ENCODE measurements at regions not wholly inside any gene's neighbourhood (a gene's known extent, or its start where the extent isn't known, plus 50 kb on each side); places are given as distances from the start of the nearest gene placed in this dataset.

DNA sequence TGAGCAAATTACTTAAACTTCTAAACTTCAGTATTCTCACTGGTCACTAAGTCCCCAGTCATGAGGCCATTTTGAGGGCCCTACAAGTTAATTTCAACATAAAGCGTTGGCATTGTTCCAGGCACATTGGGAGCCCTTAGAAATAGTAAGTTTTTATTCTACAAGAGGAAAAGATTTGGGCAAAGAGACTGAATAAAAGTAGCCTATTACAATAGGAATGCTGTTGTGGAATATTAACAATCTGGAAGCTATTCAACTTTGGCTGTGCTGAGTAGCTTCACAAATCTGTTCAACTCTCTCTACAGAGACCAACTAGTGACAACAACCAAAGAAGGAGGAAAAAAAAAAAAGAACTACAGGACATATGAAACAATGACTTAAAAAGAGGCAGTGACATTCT lies 1287.5 kb upstream of the NXPH2 start:
- H3K27ac Mint-ChIP-seq = no peak overlapping the region
- POLR2A ChIA-PET = no interaction called here
- Histone ChIP-seq H3K4me3 (ENCODE audit: control extremely low read depth in 1 of 5, extremely low read depth in 1 of 5, insufficient read depth in 1 of 5, low read depth in 2 of 5, low read length in 4 of 5) (no peak overlapping the region), H3K36me3 (replicated peaks in 1 of 2; ENCODE audit: control extremely low read depth in 1 of 2, control insufficient read depth in 1 of 2, extremely low read depth in 1 of 2, insufficient read depth in 2 of 2, low read length in 1 of 2) (no peaks in the 10 kb centered on the region), H4K20me1 (ENCODE audit: control insufficient read depth, insufficient read depth, low read length, poor library complexity, severe bottlenecking) (no peaks in the 10 kb centered on the region), H3K9me3 (ENCODE audit: control extremely low read depth in 1 of 3, control insufficient read depth in 2 of 3, insufficient read depth in 1 of 3, low read length in 2 of 3) (no peaks in the 10 kb centered on the region), H3K4me1 (ENCODE audit: control insufficient read depth in 2 of 2, insufficient read depth in 2 of 2, low read length in 2 of 2) (no peaks in the 10 kb centered on the region), H3K9ac (ENCODE audit: low read length) (no peak overlapping the region), H3K27me3 (replicated peaks in 1 of 4; ENCODE audit: control extremely low read depth in 1 of 4, control insufficient read depth in 3 of 4, insufficient read depth in 4 of 4, low read length in 3 of 4) (no peaks in the 10 kb centered on the region), H3K27ac (ENCODE audit: low read length in 2 of 2) (no peak overlapping the region), H2AFZ (ENCODE audit: insufficient read depth, low read depth, low read length, poor library complexity, severe bottlenecking) (no peak overlapping the region), H3K79me2 (ENCODE audit: control insufficient read depth, insufficient read depth, low read length) (no peaks in the 10 kb centered on the region), H3K4me2 (replicated peaks; ENCODE audit: low read depth, low read length, poor library complexity, severe bottlenecking) (no peak overlapping the region)
- no peaks in the 10 kb centered on the region for H3K27me3 Mint-ChIP-seq
- ATAC-seq (ENCODE audit: low read depth) (no peak), DNase-seq (no peak)
- intact Hi-C loops (cut with micrococcal nuclease) = no loop called here
- no peaks in the 10 kb centered on the region for H3K4me1 Mint-ChIP-seq
- CTCF ChIA-PET = no interaction called here
- TF ChIP-seq, protein P1, sequence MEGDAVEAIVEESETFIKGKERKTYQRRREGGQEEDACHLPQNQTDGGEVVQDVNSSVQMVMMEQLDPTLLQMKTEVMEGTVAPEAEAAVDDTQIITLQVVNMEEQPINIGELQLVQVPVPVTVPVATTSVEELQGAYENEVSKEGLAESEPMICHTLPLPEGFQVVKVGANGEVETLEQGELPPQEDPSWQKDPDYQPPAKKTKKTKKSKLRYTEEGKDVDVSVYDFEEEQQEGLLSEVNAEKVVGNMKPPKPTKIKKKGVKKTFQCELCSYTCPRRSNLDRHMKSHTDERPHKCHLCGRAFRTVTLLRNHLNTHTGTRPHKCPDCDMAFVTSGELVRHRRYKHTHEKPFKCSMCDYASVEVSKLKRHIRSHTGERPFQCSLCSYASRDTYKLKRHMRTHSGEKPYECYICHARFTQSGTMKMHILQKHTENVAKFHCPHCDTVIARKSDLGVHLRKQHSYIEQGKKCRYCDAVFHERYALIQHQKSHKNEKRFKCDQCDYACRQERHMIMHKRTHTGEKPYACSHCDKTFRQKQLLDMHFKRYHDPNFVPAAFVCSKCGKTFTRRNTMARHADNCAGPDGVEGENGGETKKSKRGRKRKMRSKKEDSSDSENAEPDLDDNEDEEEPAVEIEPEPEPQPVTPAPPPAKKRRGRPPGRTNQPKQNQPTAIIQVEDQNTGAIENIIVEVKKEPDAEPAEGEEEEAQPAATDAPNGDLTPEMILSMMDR (IDR thresholded peaks at IDR 0.05) = no peak
- TF ChIP-seq EZH2 (IDR thresholded peaks at IDR 0.05; ENCODE audit: borderline replicate concordance, insufficient read depth, low read depth, low read length, poor library complexity, severe bottlenecking) = no peak
- H3K4me3 Mint-ChIP-seq = no peak overlapping the region
- no peaks in the 10 kb centered on the region for H3K9me3 Mint-ChIP-seq (ENCODE audit: insufficient read depth)
- WGBS (ENCODE audit: insufficient coverage) = no CpG with 5 or more reads among the region's 1 CpG

DNA sequence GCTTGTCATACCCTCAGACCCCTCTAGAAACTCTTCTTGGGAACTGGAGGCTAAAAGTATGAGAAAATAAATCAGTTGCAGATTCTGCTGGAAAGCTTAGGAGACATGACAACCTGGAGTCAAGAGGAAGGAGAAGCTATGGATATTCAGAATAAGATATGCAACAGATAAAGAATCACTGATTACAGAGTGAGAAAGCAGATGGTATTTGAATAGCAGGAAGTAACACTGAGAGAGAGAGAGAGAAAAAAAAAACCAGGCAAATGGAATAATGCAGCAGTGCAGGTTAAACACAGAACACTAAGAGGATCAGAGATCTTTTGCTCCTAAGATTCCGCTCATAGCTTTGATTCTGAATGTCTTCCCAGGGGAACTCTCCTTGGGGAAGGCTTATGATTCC lies 1284.1 kb upstream of the NXPH2 start:
- intact Hi-C loops (cut with micrococcal nuclease) = no loop called here
- CTCF ChIA-PET = no interaction called here
- Histone ChIP-seq H3K4me1 (ENCODE audit: control insufficient read depth in 2 of 2, insufficient read depth in 2 of 2, low read length in 2 of 2) (no peaks in the 10 kb centered on the region), H3K9me3 (ENCODE audit: control extremely low read depth in 1 of 3, control insufficient read depth in 2 of 3, insufficient read depth in 1 of 3, low read length in 2 of 3) (no peaks in the 10 kb centered on the region), H3K36me3 (replicated peaks in 1 of 2; ENCODE audit: control extremely low read depth in 1 of 2, control insufficient read depth in 1 of 2, extremely low read depth in 1 of 2, insufficient read depth in 2 of 2, low read length in 1 of 2) (no peaks in the 10 kb centered on the region), H4K20me1 (ENCODE audit: control insufficient read depth, insufficient read depth, low read length, poor library complexity, severe bottlenecking) (no peaks in the 10 kb centered on the region), H3K27ac (ENCODE audit: low read length in 2 of 2) (no peak overlapping the region), H2AFZ (ENCODE audit: insufficient read depth, low read depth, low read length, poor library complexity, severe bottlenecking) (no peak overlapping the region), H3K27me3 (replicated peaks in 1 of 4; ENCODE audit: control extremely low read depth in 1 of 4, control insufficient read depth in 3 of 4, insufficient read depth in 4 of 4, low read length in 3 of 4) (no peaks in the 10 kb centered on the region), H3K79me2 (ENCODE audit: control insufficient read depth, insufficient read depth, low read length) (no peaks in the 10 kb centered on the region), H3K4me3 (ENCODE audit: control extremely low read depth in 1 of 5, extremely low read depth in 1 of 5, insufficient read depth in 1 of 5, low read depth in 2 of 5, low read length in 4 of 5) (no peak overlapping the region), H3K4me2 (replicated peaks; ENCODE audit: low read depth, low read length, poor library complexity, severe bottlenecking) (no peak overlapping the region), H3K9ac (ENCODE audit: low read length) (no peak overlapping the region)
- 100% methylated on average over 1 of the region's 1 CpG for WGBS (ENCODE audit: insufficient coverage)
- no peaks in the 10 kb centered on the region for H3K27me3 Mint-ChIP-seq
- H3K4me1 Mint-ChIP-seq = no peaks in the 10 kb centered on the region
- no peaks in the 10 kb centered on the region for H3K9me3 Mint-ChIP-seq (ENCODE audit: insufficient read depth)
- ATAC-seq (ENCODE audit: low read depth) = no peak
- no peak overlapping the region for H3K27ac Mint-ChIP-seq
- no peak for DNase-seq
- TF ChIP-seq, protein P1 (IDR thresholded peaks at IDR 0.05) = no peak
- TF ChIP-seq EZH2 (IDR thresholded peaks at IDR 0.05; ENCODE audit: borderline replicate concordance, insufficient read depth, low read depth, low read length, poor library complexity, severe bottlenecking) = no peak
- POLR2A ChIA-PET = no interaction called here
- no peak overlapping the region for H3K4me3 Mint-ChIP-seq

All from B cell (primary cell).